ENCODE measurements at regions not wholly inside any gene's neighbourhood (a gene's known extent, or its start where the extent isn't known, plus 50 kb on each side); places are given as distances from the start of the nearest gene placed in this dataset.

GRCh38 chr5:91687430-91687829, 304.3 kb upstream of the ARRDC3 start:
- Histone ChIP-seq H3K4me3 (ENCODE audit: low read depth, low read length) (no peak overlapping the region), H3K9me3 (ENCODE audit: control insufficient read depth, insufficient read depth, low read length) (no peaks in the 10 kb centered on the region), H3K27me3 (ENCODE audit: control insufficient read depth, insufficient read depth, low read length) (no peaks in the 10 kb centered on the region), H3K36me3 (ENCODE audit: control insufficient read depth, insufficient read depth, low read length) (no peaks in the 10 kb centered on the region), H3K9ac (ENCODE audit: low read depth, low read length) (no peak overlapping the region), H3K4me1 (ENCODE audit: control insufficient read depth, insufficient read depth, low read length) (no peaks in the 10 kb centered on the region), H3K27ac (ENCODE audit: low read depth, low read length) (no peak overlapping the region)

- H3K4me3 ChIP-seq (ENCODE audit: low read depth, low read length), result no peak overlapping the region
- H3K4me1 ChIP-seq (ENCODE audit: control insufficient read depth, insufficient read depth, low read length), result no peaks in the 10 kb centered on the region
- H3K36me3 ChIP-seq (ENCODE audit: control insufficient read depth, insufficient read depth, low read length), result no peaks in the 10 kb centered on the region
- H3K27ac ChIP-seq (ENCODE audit: low read depth, low read length), result no peak overlapping the region
- H3K9me3 ChIP-seq (ENCODE audit: control insufficient read depth, insufficient read depth, low read length), result no peaks in the 10 kb centered on the region
- no peak overlapping the region for H3K9ac ChIP-seq (ENCODE audit: low read depth, low read length)
- no peaks in the 10 kb centered on the region for H3K27me3 ChIP-seq (ENCODE audit: control insufficient read depth, insufficient read depth, low read length)
Observed at GRCh38 chr5:91684625-91685024, 301.5 kb upstream of the ARRDC3 start.

DNA sequence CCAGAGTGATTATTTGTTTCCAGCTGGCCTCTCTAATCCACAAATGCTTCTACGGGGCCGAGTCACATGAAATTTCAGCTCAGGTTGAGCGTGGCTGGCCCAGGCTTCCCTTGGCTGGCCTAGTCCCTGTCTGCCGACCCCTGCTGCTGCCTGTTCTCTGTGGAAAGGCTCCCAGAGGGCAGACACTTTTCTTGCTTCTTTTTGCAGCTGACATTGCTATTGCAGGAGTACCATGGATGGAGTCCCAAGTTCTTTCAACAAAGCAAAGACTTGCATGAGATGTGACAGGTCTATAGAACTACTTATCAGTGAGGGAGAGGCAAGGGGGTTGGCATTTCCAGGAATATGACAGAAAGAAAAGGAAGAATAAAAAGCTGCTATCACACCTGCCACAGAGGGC, 287.4 kb upstream of the ARRDC3 start:
- Histone ChIP-seq H3K4me1 (ENCODE audit: control insufficient read depth, insufficient read depth, low read length) (peaks cover 14% of the 10 kb centered on the region), H3K27me3 (ENCODE audit: control insufficient read depth, insufficient read depth, low read length) (no peaks in the 10 kb centered on the region), H3K9me3 (ENCODE audit: control insufficient read depth, insufficient read depth, low read length) (no peaks in the 10 kb centered on the region), H3K36me3 (ENCODE audit: control insufficient read depth, insufficient read depth, low read length) (no peaks in the 10 kb centered on the region), H3K4me3 (ENCODE audit: low read depth, low read length) (no peak overlapping the region), H3K27ac (ENCODE audit: low read depth, low read length) (peak overlapping the region; percentile 47), H3K9ac (ENCODE audit: low read depth, low read length) (no peak overlapping the region)

- no peak overlapping the region for H3K4me3 ChIP-seq (ENCODE audit: low read depth, low read length)
- H3K27ac ChIP-seq (ENCODE audit: low read depth, low read length), result peak overlapping the region; percentile 47
- peaks cover 14% of the 10 kb centered on the region for H3K4me1 ChIP-seq (ENCODE audit: control insufficient read depth, insufficient read depth, low read length)
- H3K36me3 ChIP-seq (ENCODE audit: control insufficient read depth, insufficient read depth, low read length), result no peaks in the 10 kb centered on the region
- no peaks in the 10 kb centered on the region for H3K9me3 ChIP-seq (ENCODE audit: control insufficient read depth, insufficient read depth, low read length)
- no peaks in the 10 kb centered on the region for H3K27me3 ChIP-seq (ENCODE audit: control insufficient read depth, insufficient read depth, low read length)
- no peak overlapping the region for H3K9ac ChIP-seq (ENCODE audit: low read depth, low read length)
Observed at GRCh38 chr5:91670122-91670521, 287.0 kb upstream of the ARRDC3 start.

GRCh38 chr5:91668261-91668660, 285.1 kb upstream of the ARRDC3 start:
- Histone ChIP-seq H3K4me1 (ENCODE audit: control insufficient read depth, insufficient read depth, low read length) (peaks cover 14% of the 10 kb centered on the region), H3K27ac (ENCODE audit: low read depth, low read length) (no peak overlapping the region), H3K36me3 (ENCODE audit: control insufficient read depth, insufficient read depth, low read length) (no peaks in the 10 kb centered on the region), H3K27me3 (ENCODE audit: control insufficient read depth, insufficient read depth, low read length) (no peaks in the 10 kb centered on the region), H3K9me3 (ENCODE audit: control insufficient read depth, insufficient read depth, low read length) (no peaks in the 10 kb centered on the region), H3K9ac (ENCODE audit: low read depth, low read length) (no peak overlapping the region), H3K4me3 (ENCODE audit: low read depth, low read length) (no peak overlapping the region)

GRCh38 chr5:91652678-91653077, 269.6 kb upstream of the ARRDC3 start:
- Histone ChIP-seq H3K4me3 (ENCODE audit: low read depth, low read length) (no peak overlapping the region), H3K27ac (ENCODE audit: low read depth, low read length) (no peak overlapping the region), H3K27me3 (ENCODE audit: control insufficient read depth, insufficient read depth, low read length) (no peaks in the 10 kb centered on the region), H3K9me3 (ENCODE audit: control insufficient read depth, insufficient read depth, low read length) (peaks cover 10% of the 10 kb centered on the region), H3K4me1 (ENCODE audit: control insufficient read depth, insufficient read depth, low read length) (no peaks in the 10 kb centered on the region), H3K9ac (ENCODE audit: low read depth, low read length) (no peak overlapping the region), H3K36me3 (ENCODE audit: control insufficient read depth, insufficient read depth, low read length) (no peaks in the 10 kb centered on the region)

GRCh38 chr5:91651704-91652103, 268.6 kb upstream of the ARRDC3 start:
- Histone ChIP-seq H3K27ac (ENCODE audit: low read depth, low read length) (no peak overlapping the region), H3K9me3 (ENCODE audit: control insufficient read depth, insufficient read depth, low read length) (peaks cover 2% of the 10 kb centered on the region), H3K9ac (ENCODE audit: low read depth, low read length) (no peak overlapping the region), H3K4me1 (ENCODE audit: control insufficient read depth, insufficient read depth, low read length) (no peaks in the 10 kb centered on the region), H3K36me3 (ENCODE audit: control insufficient read depth, insufficient read depth, low read length) (no peaks in the 10 kb centered on the region), H3K4me3 (ENCODE audit: low read depth, low read length) (no peak overlapping the region), H3K27me3 (ENCODE audit: control insufficient read depth, insufficient read depth, low read length) (no peaks in the 10 kb centered on the region)

GRCh38 chr5:91645347-91645746, 262.2 kb upstream of the ARRDC3 start:
- no peak overlapping the region for H3K9ac ChIP-seq (ENCODE audit: low read depth, low read length)
- no peaks in the 10 kb centered on the region for H3K27me3 ChIP-seq (ENCODE audit: control insufficient read depth, insufficient read depth, low read length)
- H3K27ac ChIP-seq (ENCODE audit: low read depth, low read length), result no peak overlapping the region
- H3K4me3 ChIP-seq (ENCODE audit: low read depth, low read length), result no peak overlapping the region
- H3K4me1 ChIP-seq (ENCODE audit: control insufficient read depth, insufficient read depth, low read length), result peaks cover 1% of the 10 kb centered on the region
- H3K9me3 ChIP-seq (ENCODE audit: control insufficient read depth, insufficient read depth, low read length), result no peaks in the 10 kb centered on the region
- no peaks in the 10 kb centered on the region for H3K36me3 ChIP-seq (ENCODE audit: control insufficient read depth, insufficient read depth, low read length)

DNA sequence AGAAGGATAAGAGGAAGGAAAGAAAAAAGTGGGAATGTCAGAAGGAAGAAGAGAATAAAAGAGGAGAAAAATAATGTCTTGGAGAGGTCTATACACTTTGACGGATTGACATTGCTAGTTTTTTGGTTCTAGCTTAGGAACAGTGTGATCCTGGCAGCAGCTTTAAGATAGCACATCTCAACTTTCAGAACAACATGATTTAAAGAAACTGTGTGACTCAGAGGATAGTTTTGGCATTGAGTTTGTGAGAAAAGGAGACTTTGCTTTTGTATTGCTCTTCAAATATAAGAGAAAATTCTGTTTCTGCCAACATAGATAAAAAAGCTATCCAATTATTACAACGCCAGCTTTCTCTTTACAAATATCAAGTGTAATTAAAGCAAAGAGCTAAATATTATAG, 260.7 kb upstream of the ARRDC3 start:
- peaks cover 13% of the 10 kb centered on the region for H3K4me1 ChIP-seq (ENCODE audit: control insufficient read depth, insufficient read depth, low read length)
- H3K27me3 ChIP-seq (ENCODE audit: control insufficient read depth, insufficient read depth, low read length), result no peaks in the 10 kb centered on the region
- H3K9me3 ChIP-seq (ENCODE audit: control insufficient read depth, insufficient read depth, low read length), result no peaks in the 10 kb centered on the region
- H3K9ac ChIP-seq (ENCODE audit: low read depth, low read length), result no peak overlapping the region
- no peak overlapping the region for H3K4me3 ChIP-seq (ENCODE audit: low read depth, low read length)
- H3K36me3 ChIP-seq (ENCODE audit: control insufficient read depth, insufficient read depth, low read length), result no peaks in the 10 kb centered on the region
- no peak overlapping the region for H3K27ac ChIP-seq (ENCODE audit: low read depth, low read length)

GRCh38 chr5:91642581-91642980, 259.5 kb upstream of the ARRDC3 start:
- no peak overlapping the region for H3K27ac ChIP-seq (ENCODE audit: low read depth, low read length)
- peaks cover 13% of the 10 kb centered on the region for H3K4me1 ChIP-seq (ENCODE audit: control insufficient read depth, insufficient read depth, low read length)
- no peaks in the 10 kb centered on the region for H3K27me3 ChIP-seq (ENCODE audit: control insufficient read depth, insufficient read depth, low read length)
- no peak overlapping the region for H3K9ac ChIP-seq (ENCODE audit: low read depth, low read length)
- H3K36me3 ChIP-seq (ENCODE audit: control insufficient read depth, insufficient read depth, low read length), result no peaks in the 10 kb centered on the region
- H3K9me3 ChIP-seq (ENCODE audit: control insufficient read depth, insufficient read depth, low read length), result no peaks in the 10 kb centered on the region
- no peak overlapping the region for H3K4me3 ChIP-seq (ENCODE audit: low read depth, low read length)

DNA sequence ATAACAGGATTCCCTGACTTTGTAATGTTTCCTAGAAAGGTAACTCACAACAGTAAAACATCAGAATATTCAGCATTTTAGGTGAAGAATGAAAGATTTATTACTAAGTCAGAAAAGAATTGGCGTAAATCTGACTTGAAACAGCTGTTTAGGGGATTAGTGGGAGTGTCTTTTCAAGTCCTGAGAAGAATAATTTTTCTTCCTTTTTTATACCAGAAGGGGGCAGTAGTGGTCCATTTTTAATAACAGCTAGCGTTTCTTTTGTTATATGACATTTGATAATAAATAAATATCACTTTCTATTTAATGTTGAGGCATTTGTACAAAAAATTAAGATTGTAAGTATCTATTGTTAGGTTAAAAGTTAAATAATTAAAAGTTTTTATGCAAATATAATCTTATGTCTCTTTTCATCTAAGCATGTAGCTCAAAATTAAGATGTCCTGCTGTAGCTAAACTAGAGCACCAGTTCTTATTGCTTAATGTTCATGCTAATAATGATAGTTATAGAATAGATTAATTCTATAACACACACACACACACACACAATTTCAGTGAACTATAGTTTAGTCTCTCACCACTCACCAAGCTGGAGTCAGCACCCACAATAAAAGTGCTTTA, 258.7 kb upstream of the ARRDC3 start:
- H3K9ac ChIP-seq (ENCODE audit: low read depth, low read length), result no peak overlapping the region
- no peaks in the 10 kb centered on the region for H3K9me3 ChIP-seq (ENCODE audit: control insufficient read depth, insufficient read depth, low read length)
- H3K27me3 ChIP-seq (ENCODE audit: control insufficient read depth, insufficient read depth, low read length), result no peaks in the 10 kb centered on the region
- peaks cover 13% of the 10 kb centered on the region for H3K4me1 ChIP-seq (ENCODE audit: control insufficient read depth, insufficient read depth, low read length)
- no peak overlapping the region for H3K27ac ChIP-seq (ENCODE audit: low read depth, low read length)
- H3K36me3 ChIP-seq (ENCODE audit: control insufficient read depth, insufficient read depth, low read length), result no peaks in the 10 kb centered on the region
- H3K4me3 ChIP-seq (ENCODE audit: low read depth, low read length), result no peak overlapping the region

- Histone ChIP-seq H3K27me3 (ENCODE audit: control insufficient read depth, insufficient read depth, low read length) (no peaks in the 10 kb centered on the region), H3K4me1 (ENCODE audit: control insufficient read depth, insufficient read depth, low read length) (peaks cover 13% of the 10 kb centered on the region; the same call in 1 of the 2 replicates), H3K9ac (ENCODE audit: low read depth, low read length) (no peak overlapping the region), H3K4me3 (ENCODE audit: low read depth, low read length) (no peak overlapping the region), H3K27ac (ENCODE audit: low read depth, low read length) (no peak overlapping the region), H3K9me3 (ENCODE audit: control insufficient read depth, insufficient read depth, low read length) (no peaks in the 10 kb centered on the region), H3K36me3 (ENCODE audit: control insufficient read depth, insufficient read depth, low read length) (no peaks in the 10 kb centered on the region)
Observed at GRCh38 chr5:91639744-91640143, 256.6 kb upstream of the ARRDC3 start.

Data from HUES48 (cell line).